WTC11 (cell line): ENCODE measurements at regions not wholly inside any gene's neighbourhood (a gene's known extent, or its start where the extent isn't known, plus 50 kb on each side); places are given as distances from the start of the nearest gene placed in this dataset.

Experiments used
- ATAC-seq: fragments of 200-7000 bp; cut with Tn5 transposase; 2 replicates; pipeline ENCODE4 v1.10.0; 2021; ENCODE audit warnings: mild to moderate bottlenecking, moderate library complexity
- CTCF ChIA-PET: fragments of 300-600 bp; sonication (Branson Sonifier 250); formaldehyde crosslinking; loops from one replicate; lab custom pipeline; 2021; ENCODE audit warnings: antibody characterized with exemption; lab: Charles Lee
- POLR2A ChIA-PET: fragments of 350-600 bp; sonication (Branson Sonifier 250); formaldehyde crosslinking; loops from one replicate; lab custom pipeline; 2021; ENCODE audit warnings: antibody characterized with exemption; lab: Charles Lee
- DNase-seq: peaks from one replicate; pipeline ENCODE4 v3.0.0; 2021; ENCODE audit warnings: low spot score
- H3K27ac Mint-ChIP-seq: 2 replicates; pipeline ENCODE4 v1.8.0; 2021; ENCODE audit warnings: mixed read lengths
- H3K27me3 Mint-ChIP-seq: 2 replicates; pipeline ENCODE4 v1.8.0; 2021; ENCODE audit warnings: low read depth, mild to moderate bottlenecking, moderate library complexity, mixed read lengths
- H3K36me3 Mint-ChIP-seq: 2 replicates; pipeline ENCODE4 v1.8.0; 2021; ENCODE audit warnings: mixed read lengths
- H3K4me1 Mint-ChIP-seq: 2 replicates; pipeline ENCODE4 v1.8.0; 2022; ENCODE audit warnings: mixed read lengths
- H3K4me3 Mint-ChIP-seq: 2 replicates; pipeline ENCODE4 v1.8.0; 2021; ENCODE audit warnings: mild to moderate bottlenecking, moderate library complexity, mixed read lengths
- H3K9me3 Mint-ChIP-seq: 2 replicates; pipeline ENCODE4 v1.8.0; 2021; ENCODE audit warnings: mixed read lengths
- CREB1 ChIP-seq: sonication (generic); formaldehyde crosslinking; IDR thresholded peaks from 2 replicates; pipeline ENCODE4 v1.8.0; 2023; ENCODE audit warnings: mild to moderate bottlenecking, missing genetic modification reagents
- EMX1 ChIP-seq: fragments of 250-450 bp; sonication (Bioruptor Pico); IDR thresholded peaks from 2 replicates; pipeline ENCODE4 v1.8.0; 2021; ENCODE audit warnings: mild to moderate bottlenecking
- ESRRA ChIP-seq: sonication (generic); formaldehyde crosslinking; IDR thresholded peaks from 2 replicates; pipeline ENCODE4 v1.8.1; 2022; ENCODE audit warnings: mild to moderate bottlenecking, missing genetic modification reagents, borderline replicate concordance
- GTF2I ChIP-seq: fragments of 250-450 bp; sonication (Bioruptor Pico); conservative IDR thresholded peaks from 2 replicates; pipeline ENCODE4 v1.4.0; 2021; ENCODE audit warnings: mild to moderate bottlenecking
- HMGA2 ChIP-seq: fragments of 250-450 bp; sonication (Bioruptor Pico); IDR thresholded peaks from 2 replicates; pipeline ENCODE4 v1.4.0; 2021; ENCODE audit warnings: mild to moderate bottlenecking, moderate library complexity
- IRF2 ChIP-seq: sonication (generic); formaldehyde crosslinking; IDR thresholded peaks from 2 replicates; pipeline ENCODE4 v1.8.0; 2022; ENCODE audit warnings: low read depth, missing genetic modification reagents, borderline replicate concordance
- KAT7 ChIP-seq: sonication (generic); formaldehyde crosslinking; IDR thresholded peaks from 2 replicates; pipeline ENCODE4 v1.8.1; 2023; ENCODE audit warnings: missing genetic modification reagents, mild to moderate bottlenecking, borderline replicate concordance
- NR1H2 ChIP-seq: sonication (generic); formaldehyde crosslinking; IDR thresholded peaks from 2 replicates; pipeline ENCODE4 v1.9.0; 2021; ENCODE audit warnings: mild to moderate bottlenecking, moderate library complexity, missing genetic modification reagents
- PRRX2 ChIP-seq: fragments of 250-450 bp; sonication (Bioruptor Pico); IDR thresholded peaks from 2 replicates; pipeline ENCODE4 v1.8.0; 2021; ENCODE audit warnings: mild to moderate bottlenecking
- TCF7 ChIP-seq: sonication (generic); formaldehyde crosslinking; IDR thresholded peaks from 2 replicates; pipeline ENCODE4 v1.8.0; 2022; ENCODE audit warnings: mild to moderate bottlenecking, low read depth, missing genetic modification reagents, moderate library complexity
- TEAD4 ChIP-seq: sonication (generic); formaldehyde crosslinking; IDR thresholded peaks from 2 replicates; pipeline ENCODE4 v1.8.0; 2022; ENCODE audit warnings: mild to moderate bottlenecking, missing genetic modification reagents
- ZNF317 ChIP-seq: sonication (generic); formaldehyde crosslinking; IDR thresholded peaks from 2 replicates; pipeline ENCODE4 v1.8.1; 2023; ENCODE audit warnings: low read depth, mild to moderate bottlenecking, moderate library complexity, missing genetic modification reagents, borderline replicate concordance
- ZNF416 ChIP-seq: fragments of 250-450 bp; sonication (Bioruptor Pico); IDR thresholded peaks from 2 replicates; pipeline ENCODE4 v1.9.0; 2021; ENCODE audit warnings: mild to moderate bottlenecking, inconsistent platforms
- TF ChIP-seq, protein P1 (sequence below): sonication (generic); formaldehyde crosslinking; IDR thresholded peaks from 2 replicates; pipeline ENCODE4 v1.8.0; 2022; ENCODE audit warnings: mild to moderate bottlenecking, missing genetic modification reagents
- TF ChIP-seq, protein P2 (sequence below): sonication (generic); formaldehyde crosslinking; IDR thresholded peaks from 2 replicates; pipeline ENCODE4 v1.8.1; 2022; ENCODE audit warnings: mild to moderate bottlenecking, missing genetic modification reagents, moderate library complexity, borderline replicate concordance
- TF ChIP-seq, protein P3 (sequence below): sonication (generic); formaldehyde crosslinking; IDR thresholded peaks from 2 replicates; pipeline ENCODE4 v1.8.0; 2022; ENCODE audit warnings: mild to moderate bottlenecking, missing genetic modification reagents
- TF ChIP-seq, protein P4 (sequence below): sonication (generic); formaldehyde crosslinking; IDR thresholded peaks from 2 replicates; pipeline ENCODE4 v1.8.0; 2023; ENCODE audit warnings: mild to moderate bottlenecking, missing genetic modification reagents
- TF ChIP-seq, protein P5 (sequence below): fragments of 250-450 bp; sonication (Bioruptor Pico); IDR thresholded peaks from 2 replicates; pipeline ENCODE4 v1.9.0; 2021; ENCODE audit warnings: mild to moderate bottlenecking
- TF ChIP-seq, protein P6 (sequence below): sonication (generic); formaldehyde crosslinking; IDR thresholded peaks from 2 replicates; pipeline ENCODE4 v1.8.1; 2023; ENCODE audit warnings: mild to moderate bottlenecking, missing genetic modification reagents, moderate library complexity
- TF ChIP-seq, protein P7 (sequence below): fragments of 250-450 bp; sonication (Bioruptor Pico); IDR thresholded peaks from 2 replicates; pipeline ENCODE4 v1.8.0; 2021; ENCODE audit warnings: mild to moderate bottlenecking

DNA sequence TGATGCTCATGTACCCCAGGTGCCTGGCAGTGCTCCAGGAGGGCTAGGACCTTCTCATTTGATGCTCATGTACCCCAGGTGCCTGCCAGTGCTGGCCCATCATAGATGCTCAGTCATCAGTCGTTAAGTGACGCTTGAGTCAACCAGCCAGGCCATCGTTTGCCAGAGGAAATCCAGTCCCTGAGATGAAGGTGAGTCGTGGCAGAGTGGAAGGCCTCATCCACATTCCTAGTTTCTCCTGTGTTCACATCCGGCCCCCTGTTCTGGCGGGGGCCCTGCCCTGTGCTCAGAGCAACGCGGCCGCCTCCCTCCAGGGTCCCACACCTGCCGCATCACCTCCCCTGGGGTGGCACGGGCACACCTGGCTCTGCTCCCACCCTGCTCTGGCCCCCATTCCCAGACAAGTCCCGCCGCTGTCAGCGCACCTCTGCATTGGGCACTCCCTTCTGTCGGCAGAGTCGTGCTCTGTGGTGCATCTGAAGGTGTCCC, 279.9 kb downstream of the BRD1 start:
- CTCF ChIA-PET = interaction anchor here (0.6 to 6.5 kb wide), 19 partner anchors 7 to 177 kb away, joined by 3 to 70 read pairs (median 4); no protein-coding TSS in a partner anchor
- H3K36me3 Mint-ChIP-seq = peaks cover 18% of the 10 kb centered on the region
- POLR2A ChIA-PET = interaction anchor here (0.9 kb wide), 1 partner anchor 113 kb away, joined by 3 read pairs; no protein-coding TSS in a partner anchor
- H3K27me3 Mint-ChIP-seq = peaks cover 12% of the 10 kb centered on the region
- no peak for DNase-seq
- no peak for ATAC-seq
- peaks cover 17% of the 10 kb centered on the region for H3K4me1 Mint-ChIP-seq
- TF ChIP-seq, protein P1, sequence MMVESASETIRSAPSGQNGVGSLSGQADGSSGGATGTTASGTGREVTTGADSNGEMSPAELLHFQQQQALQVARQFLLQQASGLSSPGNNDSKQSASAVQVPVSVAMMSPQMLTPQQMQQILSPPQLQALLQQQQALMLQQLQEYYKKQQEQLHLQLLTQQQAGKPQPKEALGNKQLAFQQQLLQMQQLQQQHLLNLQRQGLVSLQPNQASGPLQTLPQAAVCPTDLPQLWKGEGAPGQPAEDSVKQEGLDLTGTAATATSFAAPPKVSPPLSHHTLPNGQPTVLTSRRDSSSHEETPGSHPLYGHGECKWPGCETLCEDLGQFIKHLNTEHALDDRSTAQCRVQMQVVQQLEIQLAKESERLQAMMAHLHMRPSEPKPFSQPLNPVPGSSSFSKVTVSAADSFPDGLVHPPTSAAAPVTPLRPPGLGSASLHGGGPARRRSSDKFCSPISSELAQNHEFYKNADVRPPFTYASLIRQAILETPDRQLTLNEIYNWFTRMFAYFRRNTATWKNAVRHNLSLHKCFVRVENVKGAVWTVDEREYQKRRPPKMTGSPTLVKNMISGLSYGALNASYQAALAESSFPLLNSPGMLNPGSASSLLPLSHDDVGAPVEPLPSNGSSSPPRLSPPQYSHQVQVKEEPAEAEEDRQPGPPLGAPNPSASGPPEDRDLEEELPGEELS = no peak
- TF ChIP-seq TCF7 (CRISPR knock-in tag) (no peak), ZNF317 (no peak), ZNF416 (CRISPR knock-in tag) (no peak), HMGA2 (no peak), PRRX2 (CRISPR knock-in tag) (no peak), GTF2I (no peak), IRF2 (CRISPR knock-in tag) (no peak), NR1H2 (CRISPR knock-in tag) (no peak), KAT7 (no peak), EMX1 (CRISPR knock-in tag) (no peak), ESRRA (CRISPR knock-in tag) (no peak), CREB1 (CRISPR knock-in tag) (no peak), TEAD4 (CRISPR knock-in tag) (no peak)
- TF ChIP-seq, protein P2, sequence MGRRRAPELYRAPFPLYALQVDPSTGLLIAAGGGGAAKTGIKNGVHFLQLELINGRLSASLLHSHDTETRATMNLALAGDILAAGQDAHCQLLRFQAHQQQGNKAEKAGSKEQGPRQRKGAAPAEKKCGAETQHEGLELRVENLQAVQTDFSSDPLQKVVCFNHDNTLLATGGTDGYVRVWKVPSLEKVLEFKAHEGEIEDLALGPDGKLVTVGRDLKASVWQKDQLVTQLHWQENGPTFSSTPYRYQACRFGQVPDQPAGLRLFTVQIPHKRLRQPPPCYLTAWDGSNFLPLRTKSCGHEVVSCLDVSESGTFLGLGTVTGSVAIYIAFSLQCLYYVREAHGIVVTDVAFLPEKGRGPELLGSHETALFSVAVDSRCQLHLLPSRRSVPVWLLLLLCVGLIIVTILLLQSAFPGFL (CRISPR knock-in tag) = no peak
- TF ChIP-seq, protein P3, sequence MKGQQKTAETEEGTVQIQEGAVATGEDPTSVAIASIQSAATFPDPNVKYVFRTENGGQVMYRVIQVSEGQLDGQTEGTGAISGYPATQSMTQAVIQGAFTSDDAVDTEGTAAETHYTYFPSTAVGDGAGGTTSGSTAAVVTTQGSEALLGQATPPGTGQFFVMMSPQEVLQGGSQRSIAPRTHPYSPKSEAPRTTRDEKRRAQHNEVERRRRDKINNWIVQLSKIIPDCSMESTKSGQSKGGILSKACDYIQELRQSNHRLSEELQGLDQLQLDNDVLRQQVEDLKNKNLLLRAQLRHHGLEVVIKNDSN (CRISPR knock-in tag) = no peak
- TF ChIP-seq, protein P4, sequence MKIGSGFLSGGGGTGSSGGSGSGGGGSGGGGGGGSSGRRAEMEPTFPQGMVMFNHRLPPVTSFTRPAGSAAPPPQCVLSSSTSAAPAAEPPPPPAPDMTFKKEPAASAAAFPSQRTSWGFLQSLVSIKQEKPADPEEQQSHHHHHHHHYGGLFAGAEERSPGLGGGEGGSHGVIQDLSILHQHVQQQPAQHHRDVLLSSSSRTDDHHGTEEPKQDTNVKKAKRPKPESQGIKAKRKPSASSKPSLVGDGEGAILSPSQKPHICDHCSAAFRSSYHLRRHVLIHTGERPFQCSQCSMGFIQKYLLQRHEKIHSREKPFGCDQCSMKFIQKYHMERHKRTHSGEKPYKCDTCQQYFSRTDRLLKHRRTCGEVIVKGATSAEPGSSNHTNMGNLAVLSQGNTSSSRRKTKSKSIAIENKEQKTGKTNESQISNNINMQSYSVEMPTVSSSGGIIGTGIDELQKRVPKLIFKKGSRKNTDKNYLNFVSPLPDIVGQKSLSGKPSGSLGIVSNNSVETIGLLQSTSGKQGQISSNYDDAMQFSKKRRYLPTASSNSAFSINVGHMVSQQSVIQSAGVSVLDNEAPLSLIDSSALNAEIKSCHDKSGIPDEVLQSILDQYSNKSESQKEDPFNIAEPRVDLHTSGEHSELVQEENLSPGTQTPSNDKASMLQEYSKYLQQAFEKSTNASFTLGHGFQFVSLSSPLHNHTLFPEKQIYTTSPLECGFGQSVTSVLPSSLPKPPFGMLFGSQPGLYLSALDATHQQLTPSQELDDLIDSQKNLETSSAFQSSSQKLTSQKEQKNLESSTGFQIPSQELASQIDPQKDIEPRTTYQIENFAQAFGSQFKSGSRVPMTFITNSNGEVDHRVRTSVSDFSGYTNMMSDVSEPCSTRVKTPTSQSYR = no peak
- TF ChIP-seq, protein P5, sequence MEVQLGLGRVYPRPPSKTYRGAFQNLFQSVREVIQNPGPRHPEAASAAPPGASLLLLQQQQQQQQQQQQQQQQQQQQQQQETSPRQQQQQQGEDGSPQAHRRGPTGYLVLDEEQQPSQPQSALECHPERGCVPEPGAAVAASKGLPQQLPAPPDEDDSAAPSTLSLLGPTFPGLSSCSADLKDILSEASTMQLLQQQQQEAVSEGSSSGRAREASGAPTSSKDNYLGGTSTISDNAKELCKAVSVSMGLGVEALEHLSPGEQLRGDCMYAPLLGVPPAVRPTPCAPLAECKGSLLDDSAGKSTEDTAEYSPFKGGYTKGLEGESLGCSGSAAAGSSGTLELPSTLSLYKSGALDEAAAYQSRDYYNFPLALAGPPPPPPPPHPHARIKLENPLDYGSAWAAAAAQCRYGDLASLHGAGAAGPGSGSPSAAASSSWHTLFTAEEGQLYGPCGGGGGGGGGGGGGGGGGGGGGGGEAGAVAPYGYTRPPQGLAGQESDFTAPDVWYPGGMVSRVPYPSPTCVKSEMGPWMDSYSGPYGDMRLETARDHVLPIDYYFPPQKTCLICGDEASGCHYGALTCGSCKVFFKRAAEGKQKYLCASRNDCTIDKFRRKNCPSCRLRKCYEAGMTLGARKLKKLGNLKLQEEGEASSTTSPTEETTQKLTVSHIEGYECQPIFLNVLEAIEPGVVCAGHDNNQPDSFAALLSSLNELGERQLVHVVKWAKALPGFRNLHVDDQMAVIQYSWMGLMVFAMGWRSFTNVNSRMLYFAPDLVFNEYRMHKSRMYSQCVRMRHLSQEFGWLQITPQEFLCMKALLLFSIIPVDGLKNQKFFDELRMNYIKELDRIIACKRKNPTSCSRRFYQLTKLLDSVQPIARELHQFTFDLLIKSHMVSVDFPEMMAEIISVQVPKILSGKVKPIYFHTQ = no peak
- TF ChIP-seq, protein P6, sequence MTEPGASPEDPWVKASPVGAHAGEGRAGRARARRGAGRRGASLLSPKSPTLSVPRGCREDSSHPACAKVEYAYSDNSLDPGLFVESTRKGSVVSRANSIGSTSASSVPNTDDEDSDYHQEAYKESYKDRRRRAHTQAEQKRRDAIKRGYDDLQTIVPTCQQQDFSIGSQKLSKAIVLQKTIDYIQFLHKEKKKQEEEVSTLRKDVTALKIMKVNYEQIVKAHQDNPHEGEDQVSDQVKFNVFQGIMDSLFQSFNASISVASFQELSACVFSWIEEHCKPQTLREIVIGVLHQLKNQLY = no peak
- TF ChIP-seq, protein P7, sequence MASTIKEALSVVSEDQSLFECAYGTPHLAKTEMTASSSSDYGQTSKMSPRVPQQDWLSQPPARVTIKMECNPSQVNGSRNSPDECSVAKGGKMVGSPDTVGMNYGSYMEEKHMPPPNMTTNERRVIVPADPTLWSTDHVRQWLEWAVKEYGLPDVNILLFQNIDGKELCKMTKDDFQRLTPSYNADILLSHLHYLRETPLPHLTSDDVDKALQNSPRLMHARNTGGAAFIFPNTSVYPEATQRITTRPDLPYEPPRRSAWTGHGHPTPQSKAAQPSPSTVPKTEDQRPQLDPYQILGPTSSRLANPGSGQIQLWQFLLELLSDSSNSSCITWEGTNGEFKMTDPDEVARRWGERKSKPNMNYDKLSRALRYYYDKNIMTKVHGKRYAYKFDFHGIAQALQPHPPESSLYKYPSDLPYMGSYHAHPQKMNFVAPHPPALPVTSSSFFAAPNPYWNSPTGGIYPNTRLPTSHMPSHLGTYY (CRISPR knock-in tag) = no peak
- peaks cover 23% of the 10 kb centered on the region for H3K9me3 Mint-ChIP-seq
- H3K4me3 Mint-ChIP-seq = no peak overlapping the region
- H3K27ac Mint-ChIP-seq = no peak overlapping the region
